Transverse colon (tissue), 4 donors: ENCODE measurements at regions not wholly inside any gene's neighbourhood (a gene's known extent, or its start where the extent isn't known, plus 50 kb on each side); places are given as distances from the start of the nearest gene placed in this dataset.

Source experiments
- DNase-seq: peaks from one replicate; pipeline ENCODE4 v3.0.0-alpha.2; 2019
- H3K27ac ChIP-seq, 4 donors: fragments of 200-600 bp; sonication (generic); 2 replicates each; pipeline ENCODE4 v1.5.1; 2016 to 2018; ENCODE audit warnings: inconsistent platforms in 4 of 4
- H3K27me3 ChIP-seq: fragments of 200-600 bp; sonication (generic); 2 replicates; pipeline ENCODE4 v1.5.1; 2017; ENCODE audit warnings: inconsistent platforms
- H3K36me3 ChIP-seq, 4 donors: fragments of 200-600 bp; sonication (generic); 2 replicates each; pipeline ENCODE4 v1.5.1; 2017 to 2019; ENCODE audit warnings: inconsistent platforms in 4 of 4
- H3K4me1 ChIP-seq, 4 donors: fragments of 200-600 bp; sonication (generic); 2 replicates each; pipeline ENCODE4 v1.5.1; 2017 to 2020; ENCODE audit warnings: inconsistent platforms in 4 of 4
- H3K4me3 ChIP-seq, 4 donors: fragments of 200-600 bp; sonication (generic); 1 replicate in 1 of 4; 2 replicates in 3 of 4; pipeline versions ENCODE4 v1.5.1 to v1.6.1; 2017 to 2019; ENCODE audit warnings: inconsistent platforms in 4 of 4
- H3K9me3 ChIP-seq, 2 donors: fragments of 200-600 bp; sonication (generic); 2 replicates each; pipeline ENCODE4 v1.5.1; 2017 to 2019; ENCODE audit warnings: inconsistent platforms in 2 of 2
- EP300 ChIP-seq: sonication (generic); formaldehyde crosslinking; IDR thresholded peaks from one replicate; pipeline ENCODE4 v1.6.1; 2017; ENCODE audit warnings: antibody characterized with exemption, low read depth
- POLR2A ChIP-seq: fragments of 450-650 bp; IDR thresholded peaks from one replicate; pipeline ENCODE4 v1.6.1; 2016; ENCODE audit warnings: antibody characterized with exemption, mild to moderate bottlenecking, moderate library complexity
- POLR2AphosphoS5 ChIP-seq, 3 donors: sonication (generic); formaldehyde crosslinking; IDR thresholded peaks; one replicate each; pipeline ENCODE4 v1.6.1; 2016; ENCODE audit warnings: antibody characterized with exemption in 3 of 3
- WGBS, 2 donors: methylation state at CpG; one replicate each; pipeline ENCODE4 v1.1.5; 2018; ENCODE audit warnings: low coverage in 1 of 2; 5-methylcytosine and 5-hydroxymethylcytosine counted together
- in situ Hi-C, 4 donors: fragments of 200-750 bp; cut with MboI; loops; one replicate each; pipeline versions ENCODE4 v1.15.0 to v1.15.1; 2017; ENCODE audit warnings: low sequenced_read_pairs in 3 of 4, low pct_ligation_motif_present in 1 of 4, low pct_unique_long_range_greater_than_20kb in 1 of 4
- intact Hi-C: fragments of 100-400 bp; cut with DNase I; formaldehyde crosslinking; loops from one replicate; pipeline ENCODE4 v1.15.1; 2023; ENCODE audit warnings: low total_unique reads
- TF ChIP-seq, protein P1 (sequence below), 5 experiments: fragments of 200-600 bp in 3 of 5; fragments of 450-650 bp in 2 of 5; sonication (generic) in 3 of 5; IDR thresholded peaks; 1 replicate in 2 of 5; 2 replicates in 3 of 5; pipeline ENCODE4 v1.5.1; 2016 to 2017; ENCODE audit warnings: antibody characterized with exemption in 5 of 5, inconsistent platforms in 3 of 5, mild to moderate bottlenecking in 2 of 5, moderate library complexity in 1 of 5

DNA sequence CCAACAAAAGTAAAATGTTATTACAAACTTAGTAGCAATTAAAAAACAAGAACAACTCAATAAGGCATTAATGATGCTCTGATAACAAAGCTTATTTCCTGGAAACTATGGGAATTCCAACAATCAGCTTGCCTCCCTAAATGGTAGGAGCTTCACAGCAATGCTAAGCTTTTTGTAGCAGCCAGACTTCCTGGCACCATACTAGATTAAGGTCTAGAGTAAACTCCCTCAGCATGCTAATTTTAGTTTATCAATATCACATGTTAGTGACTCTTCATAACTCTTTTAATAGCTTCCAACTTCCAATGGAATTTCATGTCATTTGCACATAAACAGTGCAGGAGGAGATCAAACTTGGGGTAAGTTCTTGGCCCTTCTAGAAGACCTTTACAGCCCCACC is 782.0 kb downstream of the MCTP2 start:
- TF ChIP-seq POLR2AphosphoS5 (IDR thresholded peaks at IDR 0.05) (no peak), POLR2A (no peak), EP300 (no peak)
- TF ChIP-seq, protein P1, sequence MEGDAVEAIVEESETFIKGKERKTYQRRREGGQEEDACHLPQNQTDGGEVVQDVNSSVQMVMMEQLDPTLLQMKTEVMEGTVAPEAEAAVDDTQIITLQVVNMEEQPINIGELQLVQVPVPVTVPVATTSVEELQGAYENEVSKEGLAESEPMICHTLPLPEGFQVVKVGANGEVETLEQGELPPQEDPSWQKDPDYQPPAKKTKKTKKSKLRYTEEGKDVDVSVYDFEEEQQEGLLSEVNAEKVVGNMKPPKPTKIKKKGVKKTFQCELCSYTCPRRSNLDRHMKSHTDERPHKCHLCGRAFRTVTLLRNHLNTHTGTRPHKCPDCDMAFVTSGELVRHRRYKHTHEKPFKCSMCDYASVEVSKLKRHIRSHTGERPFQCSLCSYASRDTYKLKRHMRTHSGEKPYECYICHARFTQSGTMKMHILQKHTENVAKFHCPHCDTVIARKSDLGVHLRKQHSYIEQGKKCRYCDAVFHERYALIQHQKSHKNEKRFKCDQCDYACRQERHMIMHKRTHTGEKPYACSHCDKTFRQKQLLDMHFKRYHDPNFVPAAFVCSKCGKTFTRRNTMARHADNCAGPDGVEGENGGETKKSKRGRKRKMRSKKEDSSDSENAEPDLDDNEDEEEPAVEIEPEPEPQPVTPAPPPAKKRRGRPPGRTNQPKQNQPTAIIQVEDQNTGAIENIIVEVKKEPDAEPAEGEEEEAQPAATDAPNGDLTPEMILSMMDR (IDR thresholded peaks at IDR 0.05): no peak
- Histone ChIP-seq H3K4me3 (no peak overlapping the region), H3K27me3 (no peaks in the 10 kb centered on the region), H3K36me3 (no peaks in the 10 kb centered on the region), H3K4me1 (peaks cover 0 to 9% (median 3%) of the 10 kb centered on the region in 4 donors), H3K27ac (no peak overlapping the region), H3K9me3 (no peaks in the 10 kb centered on the region)
- in situ Hi-C loops (no loop called here), intact Hi-C loops (no loop called here)
- DNase-seq: no peak

- Histone ChIP-seq H3K4me1 (peaks cover 0 to 10% (median 5%) of the 10 kb centered on the region in 4 donors), H3K27ac (peak overlapping the region in 1 of 4 donors; percentile 32), H3K36me3 (no peaks in the 10 kb centered on the region), H3K9me3 (no peaks in the 10 kb centered on the region), H3K27me3 (no peaks in the 10 kb centered on the region), H3K4me3 (no peak overlapping the region)
- DNase-seq: no peak
- WGBS, 2 donors: 47 to 59% methylated on average over 2 of the region's 2 CpGs
- TF ChIP-seq POLR2A (no peak), EP300 (no peak), POLR2AphosphoS5 (IDR thresholded peaks at IDR 0.05) (peak in 1 of 3 donors; percentile 26)
- TF ChIP-seq, protein P1 (IDR thresholded peaks at IDR 0.05): no peak
- in situ Hi-C loops: no loop called here
- intact Hi-C loops: no loop called here
These were observed 785.3 kb downstream of the MCTP2 start for GRCh38 chr15:95016511-95017229.

DNA sequence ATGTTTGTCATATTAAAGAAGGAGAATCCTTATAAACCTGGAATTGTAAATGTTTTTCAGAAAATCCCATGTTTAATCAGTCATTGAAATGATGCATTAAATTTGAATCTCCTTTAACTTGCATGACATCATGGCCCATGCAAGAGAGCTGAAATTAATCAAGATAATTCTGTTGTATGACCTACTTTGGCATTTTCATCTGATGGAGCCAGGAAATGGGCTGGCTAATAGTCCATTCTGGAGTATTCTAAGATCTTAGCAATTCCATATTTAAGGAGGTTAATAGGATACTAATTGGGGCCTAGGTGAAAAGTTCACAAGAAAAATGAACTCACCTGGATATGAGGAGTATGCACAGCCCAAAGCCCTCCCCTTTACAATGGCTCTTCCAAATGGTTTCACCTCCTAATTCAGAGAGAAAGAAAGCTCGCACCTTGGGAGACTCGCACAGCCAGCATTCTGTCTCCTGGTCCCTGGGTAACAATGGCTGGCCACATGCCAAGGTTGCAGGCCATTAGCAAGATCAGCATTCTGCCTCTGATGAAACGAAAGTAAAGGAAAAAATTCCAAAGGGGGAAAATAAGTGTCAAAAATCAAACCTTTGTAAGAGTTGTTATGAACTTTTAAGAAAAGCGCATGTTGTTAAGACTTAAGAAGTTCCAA is 786.4 kb downstream of the MCTP2 start:
- no peak for TF ChIP-seq EP300
- TF ChIP-seq POLR2A: no peak
- TF ChIP-seq POLR2AphosphoS5 (IDR thresholded peaks at IDR 0.05): no peak
- TF ChIP-seq, protein P1 (IDR thresholded peaks at IDR 0.05): no peak
- intact Hi-C loops: no loop called here
- in situ Hi-C loops: no loop called here
- H3K36me3 ChIP-seq: no peaks in the 10 kb centered on the region
- WGBS, 2 donors: 40 to 43% methylated on average over 4 of the region's 4 CpGs
- no peak overlapping the region for H3K4me3 ChIP-seq
- H3K9me3 ChIP-seq: no peaks in the 10 kb centered on the region
- H3K4me1 ChIP-seq: peaks cover 0 to 10% (median 5%) of the 10 kb centered on the region in 4 donors
- H3K27ac ChIP-seq: peak overlapping the region in 1 of 4 donors; percentile 32
- DNase-seq: peak; percentile 16
- no peaks in the 10 kb centered on the region for H3K27me3 ChIP-seq

- Histone ChIP-seq H3K4me1 (peaks cover 0 to 10% (median 5%) of the 10 kb centered on the region in 4 donors), H3K27ac (no peak overlapping the region), H3K4me3 (no peak overlapping the region), H3K9me3 (no peaks in the 10 kb centered on the region), H3K36me3 (no peaks in the 10 kb centered on the region), H3K27me3 (no peaks in the 10 kb centered on the region)
- TF ChIP-seq EP300: no peak
- TF ChIP-seq, protein P1 (IDR thresholded peaks at IDR 0.05): no peak
- no peak for TF ChIP-seq POLR2AphosphoS5 (IDR thresholded peaks at IDR 0.05)
- no peak for TF ChIP-seq POLR2A
- DNase-seq: no peak
- intact Hi-C loops: no loop called here
- in situ Hi-C loops: no loop called here
- 35 to 60% methylated on average over 4 to 6 of the region's 6 CpGs for WGBS, 2 donors
These were observed 787.7 kb downstream of the MCTP2 start for GRCh38 chr15:95018888-95019545.
